H9 (cell line): ENCODE measurements at regions not wholly inside any gene's neighbourhood (a gene's known extent, or its start where the extent isn't known, plus 50 kb on each side); places are given as distances from the start of the nearest gene placed in this dataset.

Source experiments
- DNase-seq: peaks from one replicate; pipeline ENCODE4 v3.0.0-alpha.2; 2017
- H2AFZ ChIP-seq: one replicate; pipeline ENCODE4 v1.6.1; 2013; ENCODE audit warnings: mild to moderate bottlenecking, low read length, control low read depth, moderate library complexity
- H2AK5ac ChIP-seq: 2 replicates; pipeline ENCODE4 v1.6.1; 2013; ENCODE audit warnings: low read length, control low read depth, mixed read lengths; ENCODE audit not compliant: insufficient read length
- H2BK120ac ChIP-seq: one replicate; pipeline ENCODE4 v1.6.1; 2013; ENCODE audit warnings: low read depth, mild to moderate bottlenecking, low read length, control low read depth, inconsistent platforms; ENCODE audit not compliant: poor library complexity, severe bottlenecking
- H2BK12ac ChIP-seq: 2 replicates; pipeline ENCODE4 v1.6.1; 2013; ENCODE audit warnings: low read length, control low read depth, mixed read lengths, low read depth; ENCODE audit not compliant: insufficient read length
- H2BK15ac ChIP-seq: 2 replicates; pipeline ENCODE4 v1.6.1; 2013; ENCODE audit warnings: low read depth, low read length, control low read depth
- H2BK20ac ChIP-seq: one replicate; pipeline ENCODE4 v1.6.1; 2013; ENCODE audit warnings: low read depth, mild to moderate bottlenecking, low read length, control low read depth, inconsistent platforms; ENCODE audit not compliant: poor library complexity, severe bottlenecking
- H2BK5ac ChIP-seq: 2 replicates; pipeline ENCODE4 v1.6.1; 2013; ENCODE audit warnings: low read length, control low read depth, mixed read lengths; ENCODE audit not compliant: insufficient read length
- H3K14ac ChIP-seq: 2 replicates; pipeline ENCODE4 v1.6.1; 2013; ENCODE audit warnings: low read length, control low read depth; ENCODE audit not compliant: insufficient read depth
- H3K18ac ChIP-seq: 2 replicates; pipeline ENCODE4 v1.6.1; 2013; ENCODE audit warnings: low read depth, mild to moderate bottlenecking, mixed read lengths, low read length, control low read depth; ENCODE audit not compliant: insufficient read length
- H3K23ac ChIP-seq: 2 replicates; pipeline ENCODE4 v1.6.1; 2013; ENCODE audit warnings: low read length, control low read depth, mixed read lengths, low read depth; ENCODE audit not compliant: insufficient read length
- H3K23me2 ChIP-seq: 2 replicates; pipeline ENCODE4 v1.6.1; 2013; ENCODE audit warnings: low read depth, mild to moderate bottlenecking, mixed read lengths, low read length, control low read depth; ENCODE audit not compliant: insufficient read length, poor library complexity, severe bottlenecking
- H3K27ac ChIP-seq: 2 replicates; pipeline ENCODE4 v1.5.1; 2013; ENCODE audit warnings: low read length, control low read depth, mixed read lengths, low read depth; ENCODE audit not compliant: insufficient read length
- H3K27me3 ChIP-seq: 2 replicates; pipeline ENCODE4 v1.6.1; 2013; ENCODE audit warnings: low read length, control low read depth, inconsistent platforms; ENCODE audit not compliant: insufficient read depth
- H3K4ac ChIP-seq: 2 replicates; pipeline ENCODE4 v1.6.1; 2013; ENCODE audit warnings: low read depth, mild to moderate bottlenecking, control low read depth, inconsistent platforms, low read length, moderate library complexity
- H3K4me1 ChIP-seq: 2 replicates; pipeline ENCODE4 v1.6.1; 2013; ENCODE audit warnings: low read length, control low read depth, inconsistent platforms; ENCODE audit not compliant: insufficient read depth
- H3K4me2 ChIP-seq: 2 replicates; pipeline ENCODE4 v1.6.1; 2013; ENCODE audit warnings: low read length, control low read depth, mixed read lengths; ENCODE audit not compliant: insufficient read length, insufficient read depth
- H3K56ac ChIP-seq: 2 replicates; pipeline ENCODE4 v1.6.1; 2013; ENCODE audit warnings: low read depth, mild to moderate bottlenecking, mixed read lengths, low read length, control low read depth; ENCODE audit not compliant: insufficient read length
- H3K79me1 ChIP-seq: 2 replicates; pipeline ENCODE4 v1.6.1; 2013; ENCODE audit warnings: low read depth, mild to moderate bottlenecking, moderate library complexity, low read length, control low read depth, inconsistent platforms; ENCODE audit not compliant: insufficient read depth, poor library complexity, severe bottlenecking
- H3K79me2 ChIP-seq: 2 replicates; pipeline ENCODE4 v1.6.1; 2013; ENCODE audit warnings: low read length, control low read depth, inconsistent platforms; ENCODE audit not compliant: insufficient read depth
- H3K9ac ChIP-seq: 2 replicates; pipeline ENCODE4 v1.6.1; 2013; ENCODE audit warnings: low read length, control low read depth, mixed read lengths; ENCODE audit not compliant: insufficient read length; ENCODE audit errors: extremely low read depth
- H3K9me3 ChIP-seq: one replicate; pipeline ENCODE4 v1.6.1; 2013; ENCODE audit warnings: low read depth, low read length, inconsistent platforms; ENCODE audit not compliant: control insufficient read depth
- H3T11ph ChIP-seq: one replicate; pipeline ENCODE4 v1.6.1; 2013; ENCODE audit warnings: mild to moderate bottlenecking, low read length, control low read depth, inconsistent platforms
- H4K20me1 ChIP-seq: one replicate; pipeline ENCODE4 v1.6.1; 2013; ENCODE audit not compliant: control insufficient read depth, insufficient read length, insufficient read depth
- H4K5ac ChIP-seq: 2 replicates; pipeline ENCODE4 v1.6.1; 2013; ENCODE audit warnings: low read depth, mild to moderate bottlenecking, mixed read lengths, low read length, control low read depth; ENCODE audit not compliant: insufficient read length
- H4K8ac ChIP-seq: replicated peaks from 2 replicates; pipeline ENCODE4 v1.6.1; 2013; ENCODE audit warnings: low read length, control low read depth, mixed read lengths, low read depth; ENCODE audit not compliant: insufficient read length
- H4K91ac ChIP-seq: 2 replicates; pipeline ENCODE4 v1.6.1; 2013; ENCODE audit warnings: low read depth, mild to moderate bottlenecking, moderate library complexity, mixed read lengths, low read length, control low read depth; ENCODE audit not compliant: insufficient read length
- H3K27ac Mint-ChIP-seq, 3 experiments: 2 replicates in 2 of 3; 3 replicates in 1 of 3; pipeline ENCODE4 v1.8.0; 2020 to 2021; ENCODE audit warnings: mixed read lengths in 3 of 3, mild to moderate bottlenecking in 1 of 3, moderate library complexity in 1 of 3
- H3K27me3 Mint-ChIP-seq: 2 replicates; pipeline ENCODE4 v1.8.0; 2021; ENCODE audit warnings: low read depth, mild to moderate bottlenecking, moderate library complexity, mixed read lengths
- H3K36me3 Mint-ChIP-seq, 3 experiments: 2 replicates in 2 of 3; 3 replicates in 1 of 3; pipeline ENCODE4 v1.8.0; 2020 to 2021; ENCODE audit warnings: low read depth in 3 of 3, mixed read lengths in 3 of 3; ENCODE audit not compliant: insufficient read depth in 1 of 3
- H3K4me1 Mint-ChIP-seq, 2 experiments: 2 replicates each; pipeline ENCODE4 v1.8.0; 2020; ENCODE audit warnings: mixed read lengths in 2 of 2
- H3K4me3 Mint-ChIP-seq, 2 experiments: 2 replicates in 1 of 2; 3 replicates in 1 of 2; pipeline ENCODE4 v1.8.0; 2020 to 2021; ENCODE audit warnings: mild to moderate bottlenecking in 2 of 2, mixed read lengths in 2 of 2, moderate library complexity in 1 of 2
- H3K9me3 Mint-ChIP-seq, 2 experiments: 2 replicates in 1 of 2; 3 replicates in 1 of 2; pipeline ENCODE4 v1.8.0; 2020; ENCODE audit warnings: mild to moderate bottlenecking in 2 of 2, mixed read lengths in 2 of 2, moderate library complexity in 1 of 2
- CTCF ChIP-seq: fragments of 200-600 bp; sonication (generic); conservative IDR thresholded peaks from 3 replicates; pipeline ENCODE4 v1.8.0; 2021; ENCODE audit warnings: antibody characterized with exemption, mild to moderate bottlenecking
- WGBS: extraction: QIAGEN DNeasy Blood & Tissue Kit; methylation state at CpG from one replicate; pipeline ENCODE4 v1.1.7; 2013; ENCODE audit warnings: missing lambda C conversion rate, low lambda C conversion rate, mixed read lengths; ENCODE audit not compliant: insufficient read length; ENCODE audit errors: extremely low coverage; 5-methylcytosine and 5-hydroxymethylcytosine counted together

- Mint-ChIP-seq H3K4me3 (no peak overlapping the region), H3K27me3 (no peaks in the 10 kb centered on the region), H3K27ac (no peak overlapping the region; a peak in 1 of 7 replicates), H3K4me1 (peaks cover 23 to 24% of the 10 kb centered on the region in 2 experiments), H3K36me3 (no peaks in the 10 kb centered on the region), H3K9me3 (no peaks in the 10 kb centered on the region)
- Histone ChIP-seq H3K23ac (no peak overlapping the region), H2BK120ac (no peak overlapping the region), H2BK20ac (no peak overlapping the region), H3K9ac (no peak overlapping the region), H4K20me1 (no peaks in the 10 kb centered on the region), H3K14ac (no peak overlapping the region), H2BK15ac (no peak overlapping the region), H3K23me2 (no peaks in the 10 kb centered on the region), H3K56ac (no peak overlapping the region), H3K79me2 (no peaks in the 10 kb centered on the region), H4K5ac (no peak overlapping the region), H2AFZ (no peak overlapping the region), H3K4me1 (peaks cover 3% of the 10 kb centered on the region; the same call in 1 of the 2 replicates), H4K91ac (no peak overlapping the region), H3K9me3 (no peaks in the 10 kb centered on the region), H3K18ac (no peak overlapping the region), H3K27me3 (no peaks in the 10 kb centered on the region), H4K8ac (no peak overlapping the region), H3K79me1 (no peaks in the 10 kb centered on the region), H2BK12ac (no peak overlapping the region), H3K4ac (no peak overlapping the region), H3T11ph (peak overlapping the region; percentile 80), H2BK5ac (no peak overlapping the region), H3K4me2 (no peak overlapping the region), H2AK5ac (no peak overlapping the region), H3K27ac (no peak overlapping the region)
- WGBS = no CpG with 5 or more reads among the region's 6 CpGs
- no peak for DNase-seq
- no peak for TF ChIP-seq CTCF
Observed at GRCh38 chr1:199151634-199152425, 513.0 kb downstream of the PTPRC start.
